NCI-H82 treated with DMSO at 0.1 percent for 48 hours (cell line): ENCODE measurements at regions not wholly inside any gene's neighbourhood (a gene's known extent, or its start where the extent isn't known, plus 50 kb on each side); places are given as distances from the start of the nearest gene placed in this dataset.

Source experiments
- DNase-seq: peaks from one replicate; lab custom pipeline; 2025; ENCODE audit not compliant: unreplicated experiment; lab: John Stamatoyannopoulos, UW

DNA sequence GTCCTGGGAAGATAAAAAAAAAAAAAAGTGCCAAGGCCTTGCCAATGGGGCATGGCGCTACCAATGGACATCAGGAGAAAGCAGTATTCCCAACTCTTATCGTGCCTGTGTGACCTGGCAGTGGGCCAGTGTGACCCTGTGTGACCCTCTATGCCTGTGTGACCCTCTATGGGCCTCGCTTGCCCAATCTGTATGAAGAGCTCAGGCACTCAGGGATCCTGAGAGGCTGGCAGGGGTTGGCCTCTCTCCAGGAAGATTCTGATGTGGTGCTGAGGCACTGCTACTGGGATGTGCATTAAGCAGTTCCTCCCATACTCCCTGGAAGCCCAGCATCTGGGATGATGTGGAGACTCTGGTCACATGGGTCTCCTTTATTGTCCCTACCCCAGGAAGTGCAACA is 179.2 kb downstream of the MACROH2A1 start:
- no peak for DNase-seq

DNA sequence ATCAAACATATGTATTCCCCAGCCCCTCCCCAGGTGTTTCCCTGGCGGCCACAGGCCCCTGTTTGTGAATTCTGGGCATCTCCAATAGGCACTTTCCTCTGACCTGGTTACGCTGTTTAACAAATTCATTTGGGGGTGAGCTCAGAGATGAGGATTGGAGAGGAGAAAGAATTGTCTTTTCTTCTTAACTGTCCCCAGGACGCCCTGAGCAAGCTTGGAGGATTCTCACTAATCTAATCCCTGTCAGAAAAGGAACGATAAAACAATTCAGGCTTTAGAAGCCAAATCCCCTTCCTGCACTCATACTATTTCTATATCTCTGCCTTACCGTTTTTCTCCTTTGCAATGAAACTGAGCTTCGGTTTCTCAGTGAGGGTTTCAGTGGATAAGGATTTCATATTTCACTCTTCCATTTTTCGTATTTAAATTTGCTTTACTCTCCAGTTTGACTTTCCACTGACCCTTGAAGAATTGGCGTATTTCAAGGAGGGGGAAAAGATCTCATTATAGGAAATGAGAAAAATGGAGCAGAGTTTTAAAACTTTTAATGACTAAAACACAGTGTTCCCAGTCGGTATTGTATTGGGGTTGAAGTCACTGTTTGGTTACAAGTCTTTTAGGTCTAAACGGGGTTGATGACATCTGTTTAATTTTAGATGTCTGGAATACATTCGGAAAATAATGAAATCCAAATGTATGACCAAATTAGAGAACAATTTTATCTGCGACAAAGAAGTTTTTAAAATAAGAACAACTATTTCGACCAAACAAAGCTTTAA is 180.1 kb downstream of the MACROH2A1 start:
- no peak for DNase-seq

DNA sequence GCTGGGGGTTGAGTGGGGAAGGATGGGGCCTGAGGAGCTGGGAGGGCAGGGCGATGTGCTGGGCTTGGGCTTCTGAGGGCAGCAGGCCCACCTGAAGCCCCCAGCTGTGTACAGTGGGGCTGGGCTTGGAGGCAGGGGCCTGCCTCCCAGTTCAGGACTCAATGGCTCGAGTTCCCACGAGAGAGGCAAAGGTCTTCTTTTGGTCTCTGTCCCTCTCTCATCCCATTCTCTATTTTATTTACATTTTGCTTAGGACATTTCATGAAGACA is 180.6 kb downstream of the MACROH2A1 start:
- no peak for DNase-seq

DNA sequence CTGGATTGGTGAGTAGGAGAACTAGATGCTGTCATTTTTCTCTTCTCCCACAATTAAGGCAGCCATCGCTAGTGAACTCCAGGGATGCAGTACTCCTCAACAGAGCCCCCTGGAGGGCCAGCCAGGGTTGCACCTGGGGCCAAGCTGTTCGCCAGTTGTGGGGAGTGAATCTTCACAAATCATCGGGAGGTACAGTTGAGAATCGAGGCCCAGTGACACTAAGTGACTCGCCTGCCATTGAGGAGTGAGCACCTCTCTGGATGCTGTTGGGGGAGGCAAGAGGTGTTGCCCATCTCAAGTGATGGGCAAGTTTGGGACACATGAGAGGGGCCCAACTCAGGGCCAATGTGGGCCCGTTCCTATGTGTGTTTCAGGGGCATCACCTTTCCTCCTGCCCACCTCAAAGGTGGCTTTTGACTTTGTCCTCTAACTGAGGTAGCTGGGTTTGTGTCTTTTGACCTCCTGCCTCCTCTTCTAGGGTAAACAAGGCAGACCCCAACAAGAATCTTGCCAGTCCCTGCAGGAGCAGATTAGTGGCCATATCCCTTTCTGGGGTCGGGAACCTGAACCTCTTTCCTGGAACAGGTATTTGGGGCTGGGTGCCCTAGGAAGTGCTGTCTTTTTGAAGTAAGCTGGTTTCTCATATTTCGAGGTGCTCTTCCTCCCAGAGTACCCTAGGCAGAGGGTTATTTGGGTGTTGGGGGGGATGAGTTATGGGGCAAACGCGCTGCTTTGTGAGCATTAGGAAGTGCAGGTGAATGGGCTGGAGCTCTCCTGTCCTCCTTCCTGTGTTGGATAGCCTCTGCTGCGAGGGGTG is 181.2 kb downstream of the MACROH2A1 start:
- no peak for DNase-seq

DNA sequence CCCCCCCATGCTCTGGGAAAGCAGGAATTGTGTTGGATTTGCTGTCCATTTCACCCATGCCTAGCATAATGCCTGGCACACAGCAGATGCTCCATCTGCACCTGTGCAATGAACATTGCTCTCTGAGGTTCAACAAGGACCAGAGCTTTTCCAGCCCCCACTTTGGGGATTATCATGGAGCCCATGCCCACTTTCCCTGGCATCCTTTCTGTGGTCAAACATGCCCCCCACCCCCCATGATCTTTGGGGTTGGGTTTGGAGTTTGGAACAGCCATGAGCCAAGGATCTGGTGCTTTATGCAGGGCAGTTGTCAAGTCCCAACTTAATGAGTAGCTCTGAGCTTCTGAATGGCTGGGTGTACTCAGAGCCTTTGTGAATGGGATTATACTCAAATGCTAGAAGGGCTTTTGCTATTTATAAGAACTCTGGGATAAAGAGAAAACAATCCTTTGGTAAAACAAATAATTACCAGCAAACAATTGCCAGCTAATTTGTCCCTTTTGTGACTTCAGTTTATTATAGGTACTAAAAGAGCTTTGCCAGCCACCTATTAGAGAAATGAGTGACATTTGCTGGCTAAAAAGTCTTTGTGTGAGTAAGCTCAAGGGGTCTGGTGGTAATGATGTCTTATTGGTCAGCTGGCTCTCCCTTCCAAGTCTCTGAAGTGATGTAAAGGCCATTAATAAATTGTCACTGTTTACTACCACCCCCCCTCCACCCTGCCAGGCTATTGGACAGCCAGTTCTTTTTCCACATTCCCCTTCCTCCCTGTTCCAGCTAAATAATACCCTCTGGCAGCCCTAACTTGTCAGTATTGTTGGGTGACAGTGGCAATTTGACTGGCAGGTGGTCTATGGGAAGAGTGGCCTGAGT is 182.3 kb downstream of the MACROH2A1 start:
- peak; percentile 10 for DNase-seq

DNA sequence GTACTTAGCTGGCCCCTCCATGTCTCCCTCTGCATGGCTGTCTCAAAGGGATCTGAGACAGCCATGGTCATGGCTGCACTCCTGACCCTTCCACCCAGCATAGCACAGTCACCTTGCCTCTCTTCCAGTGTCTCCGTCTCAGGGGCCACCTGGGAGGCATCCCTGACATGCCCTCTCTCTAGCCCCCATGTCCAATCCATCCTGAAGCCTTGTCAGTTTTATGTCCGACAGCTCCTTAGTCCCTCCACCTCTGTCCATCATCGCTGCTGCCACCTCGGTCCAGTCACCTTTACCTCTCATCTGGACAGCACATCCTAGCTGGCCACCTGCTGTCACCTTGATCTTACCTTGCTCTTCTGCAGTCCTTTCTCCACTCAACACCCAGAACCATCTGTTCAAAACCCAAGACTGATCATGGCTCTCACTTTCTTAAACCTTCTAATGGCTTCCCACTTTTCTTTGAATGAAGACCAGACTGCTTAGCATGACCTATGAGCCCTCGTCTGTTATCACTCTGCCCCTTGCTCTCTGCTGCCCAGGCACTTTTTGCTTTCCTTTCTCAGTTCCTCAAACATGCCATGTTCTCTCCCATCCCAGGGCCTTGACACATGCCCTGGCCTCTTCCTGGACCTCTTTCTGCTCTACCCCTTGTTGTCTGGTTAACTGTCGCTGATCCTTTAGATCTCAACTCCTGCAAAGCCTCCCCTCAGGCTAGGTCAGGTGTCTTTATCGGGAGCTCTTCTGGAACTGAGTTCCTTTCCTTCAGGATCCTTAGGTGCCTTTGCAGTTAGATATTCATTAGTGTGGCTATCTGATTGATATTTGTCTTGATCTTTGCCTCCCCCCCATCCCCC is 181.8 kb upstream of the PITX1 start:
- DNase-seq, result no peak

DNA sequence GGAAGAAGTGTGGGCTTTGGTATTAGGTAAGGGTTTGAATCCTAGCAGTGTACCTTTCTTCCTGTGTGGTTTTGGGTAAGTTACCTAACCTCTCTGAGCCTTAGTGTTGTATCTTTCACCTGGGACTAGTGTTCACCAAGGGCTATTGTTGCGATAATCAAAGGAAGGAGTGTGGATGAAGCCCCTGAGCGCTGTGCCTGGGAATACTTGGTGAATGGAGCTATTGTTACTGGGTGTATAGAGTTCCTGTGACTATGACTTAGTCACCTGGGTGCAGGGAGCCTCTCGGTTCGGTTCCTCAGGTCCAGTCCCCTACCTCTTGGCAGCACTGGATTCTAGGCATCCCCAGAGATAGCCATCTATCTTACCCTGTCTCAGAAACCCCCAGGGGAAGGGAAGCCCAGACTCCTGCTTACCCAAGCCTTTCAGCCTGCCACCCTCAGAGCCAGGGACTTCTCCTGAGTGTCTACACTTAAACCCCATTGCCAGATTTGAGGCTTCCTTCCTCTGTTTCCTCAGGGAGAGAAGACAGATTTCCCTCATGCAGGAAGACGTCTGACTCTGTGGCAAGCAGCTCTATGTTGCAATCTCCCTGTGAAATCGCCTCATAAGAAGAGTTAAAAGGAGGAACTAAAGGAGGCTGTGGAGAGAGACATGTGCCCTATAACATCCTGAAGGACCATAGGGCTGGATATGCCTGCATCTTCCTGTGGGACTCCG is 181.0 kb upstream of the PITX1 start:
- no peak for DNase-seq

DNA sequence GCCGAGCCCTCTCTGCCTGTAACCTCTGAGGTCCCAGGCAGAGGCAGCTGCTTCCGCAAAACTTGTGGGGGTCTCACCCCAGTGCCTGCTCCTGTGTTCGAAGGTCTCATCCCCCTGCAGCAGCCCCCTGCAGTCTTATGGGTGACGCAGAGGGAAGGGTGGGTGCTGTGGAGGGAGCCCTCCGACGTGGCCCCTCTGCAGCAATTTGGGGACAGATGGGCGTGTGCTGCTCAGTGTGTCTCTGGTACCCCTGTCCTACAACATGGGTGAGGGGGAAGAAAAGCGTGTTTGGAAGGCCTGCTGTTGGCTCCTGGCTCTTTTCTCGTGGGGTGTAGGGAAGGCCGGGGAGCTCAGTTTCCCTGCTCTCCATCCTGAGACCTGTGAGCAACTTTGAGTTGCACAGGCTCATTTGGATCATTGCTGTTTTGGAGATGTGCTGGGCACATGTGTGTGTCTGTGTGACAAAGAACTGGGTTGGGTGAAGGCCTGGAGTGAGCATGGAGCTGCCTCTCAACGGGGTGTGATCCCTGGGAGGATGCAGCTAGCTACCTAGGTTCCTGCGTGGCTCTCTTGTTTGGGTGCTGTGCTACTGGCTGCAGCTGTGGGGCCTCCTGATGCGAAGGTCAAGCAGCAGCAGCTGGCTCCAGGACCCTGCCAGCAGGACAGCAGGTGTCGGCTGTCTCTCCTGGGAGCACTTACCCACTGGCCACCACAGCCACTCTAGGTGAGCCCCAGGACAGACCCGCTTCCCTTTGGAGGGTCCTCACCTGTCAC is 179.6 kb upstream of the PITX1 start:
- no peak for DNase-seq

DNA sequence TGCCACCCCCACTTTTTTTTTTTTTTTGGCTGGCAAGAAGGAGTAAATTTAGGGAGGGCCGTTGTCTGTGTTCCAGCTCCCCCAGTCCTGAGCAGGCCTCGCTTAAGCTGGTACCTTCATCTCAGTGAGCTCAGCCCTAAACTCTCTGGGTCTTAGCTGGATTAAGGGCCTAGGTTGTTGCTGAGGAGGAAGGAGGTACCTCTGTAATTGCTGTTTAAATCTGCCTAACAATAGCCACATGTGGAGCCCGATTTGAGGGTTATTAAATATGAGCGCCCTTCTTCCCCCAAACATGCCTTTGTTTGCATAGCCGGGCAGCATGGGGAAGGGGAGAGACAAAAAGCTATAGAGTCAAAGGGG is 179.0 kb upstream of the PITX1 start:
- no peak for DNase-seq

DNA sequence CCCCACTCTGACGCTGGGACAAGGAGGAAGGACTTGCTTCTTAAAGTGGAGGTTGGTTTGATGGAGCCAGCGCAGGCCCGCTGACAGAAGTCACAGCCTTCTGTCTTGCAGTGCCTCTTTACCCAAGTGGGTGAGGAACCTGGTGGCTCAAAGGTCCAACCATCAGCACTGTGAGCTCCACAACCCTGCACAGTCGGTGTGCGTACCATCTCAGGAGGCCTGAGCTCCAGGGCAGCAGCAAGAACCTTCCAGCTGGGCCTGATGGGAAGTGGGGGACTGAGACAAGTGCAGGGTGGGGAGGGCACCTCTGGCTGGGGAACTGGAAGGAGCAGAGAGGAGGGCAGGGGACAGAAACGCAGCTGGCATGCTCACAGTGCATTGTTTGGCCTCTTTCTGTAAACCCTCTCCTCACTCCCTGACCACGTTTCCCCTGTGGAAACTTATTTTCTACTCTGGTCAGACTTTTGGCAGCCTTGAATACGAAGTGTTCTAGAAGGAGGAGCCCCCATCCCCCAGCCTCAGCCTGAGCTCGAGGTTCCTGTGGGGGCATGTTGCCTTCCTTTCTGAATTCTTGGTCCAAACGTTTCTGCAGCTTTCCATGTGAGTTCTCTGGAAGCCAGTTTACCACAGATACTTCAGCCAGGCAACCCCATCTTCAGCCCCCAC is 178.5 kb upstream of the PITX1 start:
- DNase-seq, result no peak

DNA sequence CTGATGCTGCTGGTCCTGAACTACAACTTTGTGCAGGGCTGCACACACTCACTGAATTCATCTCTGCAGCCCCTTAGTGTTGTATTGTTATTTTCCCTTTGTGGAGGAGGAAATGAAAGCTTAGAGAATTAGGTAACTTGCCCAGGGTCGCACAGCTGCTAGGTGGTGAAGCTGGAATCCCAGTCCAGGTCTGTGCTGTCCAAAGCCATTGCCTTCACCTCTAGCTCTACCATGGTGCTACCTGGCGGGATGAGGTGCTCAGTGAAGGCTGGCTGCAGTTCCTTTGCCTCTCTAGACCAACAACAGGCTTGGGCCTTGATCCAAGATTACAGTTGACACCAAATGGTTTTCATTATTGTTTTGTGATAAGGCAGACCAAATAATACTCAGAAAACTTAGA is 177.8 kb upstream of the PITX1 start:
- no peak for DNase-seq

DNA sequence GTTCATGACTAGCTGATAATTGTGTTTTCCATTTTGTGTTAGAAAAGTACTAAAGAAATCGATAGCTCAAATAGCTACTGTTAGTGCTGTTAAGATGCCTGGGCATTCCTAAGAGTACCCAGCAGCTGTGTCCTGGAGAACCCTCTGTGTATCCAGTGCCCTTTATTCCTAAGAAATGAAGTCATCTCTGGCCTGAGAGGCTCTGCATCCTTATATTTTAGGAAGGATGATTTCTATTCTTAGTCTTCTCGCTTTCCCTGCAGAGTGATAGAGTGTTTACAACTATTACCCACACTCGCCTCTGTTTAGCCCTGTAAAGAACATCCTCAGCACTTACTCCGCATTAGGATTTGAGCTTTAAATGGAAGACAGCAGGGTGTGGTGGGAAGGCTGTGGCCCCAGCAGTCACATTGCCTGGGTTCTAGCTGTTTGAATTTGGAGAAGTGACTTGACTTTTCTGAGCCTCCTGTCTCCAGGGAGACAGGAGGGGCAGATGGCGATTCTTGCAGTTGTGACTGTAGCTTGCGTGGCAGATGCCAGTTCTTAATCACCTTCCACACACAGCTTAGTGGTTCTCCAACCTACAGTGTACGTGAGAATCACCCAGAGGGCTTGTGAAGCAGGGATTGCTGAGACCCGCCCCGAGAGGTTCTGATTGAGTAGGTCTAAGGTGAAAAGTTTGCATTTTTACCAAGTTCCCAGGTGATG is 177.2 kb upstream of the PITX1 start:
- peak; percentile 78 for DNase-seq

DNA sequence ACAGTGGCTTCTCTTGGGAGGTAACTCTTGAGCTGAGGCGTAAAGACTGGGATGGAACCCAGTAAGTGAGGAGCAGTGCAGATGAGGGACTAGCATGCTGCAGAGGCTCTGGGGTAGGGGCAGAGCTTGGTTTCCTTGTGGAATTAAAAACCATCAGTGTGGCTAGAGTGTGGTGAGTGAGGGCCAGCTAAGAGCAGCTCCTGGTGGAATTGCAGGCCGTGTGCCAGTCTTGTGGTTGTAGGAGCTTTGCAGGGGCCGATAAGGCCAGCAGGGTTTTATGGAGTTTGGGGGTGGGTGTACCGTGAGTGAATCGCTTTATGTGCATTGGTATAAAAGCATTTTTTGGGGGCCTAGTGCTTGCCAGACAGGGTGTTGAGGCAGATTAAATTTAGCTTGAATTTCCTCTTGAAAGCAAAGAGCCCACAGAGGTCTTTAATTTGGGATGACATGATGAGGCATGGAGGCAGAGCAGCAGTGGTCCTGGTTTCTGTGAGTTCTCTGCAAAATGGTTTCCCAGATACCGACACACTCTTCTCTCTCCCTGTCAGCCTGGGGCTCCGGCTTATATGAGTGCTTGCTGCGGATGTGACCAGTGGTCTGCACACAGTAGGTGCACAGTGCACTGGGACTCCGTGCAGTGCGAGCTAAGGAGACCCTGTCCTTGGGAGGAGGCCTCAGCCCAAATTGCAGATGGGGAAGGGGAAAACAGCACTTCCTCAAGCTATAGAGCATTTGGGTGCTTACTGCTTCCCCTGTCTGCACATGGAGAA is 176.4 kb upstream of the PITX1 start:
- no peak for DNase-seq

DNA sequence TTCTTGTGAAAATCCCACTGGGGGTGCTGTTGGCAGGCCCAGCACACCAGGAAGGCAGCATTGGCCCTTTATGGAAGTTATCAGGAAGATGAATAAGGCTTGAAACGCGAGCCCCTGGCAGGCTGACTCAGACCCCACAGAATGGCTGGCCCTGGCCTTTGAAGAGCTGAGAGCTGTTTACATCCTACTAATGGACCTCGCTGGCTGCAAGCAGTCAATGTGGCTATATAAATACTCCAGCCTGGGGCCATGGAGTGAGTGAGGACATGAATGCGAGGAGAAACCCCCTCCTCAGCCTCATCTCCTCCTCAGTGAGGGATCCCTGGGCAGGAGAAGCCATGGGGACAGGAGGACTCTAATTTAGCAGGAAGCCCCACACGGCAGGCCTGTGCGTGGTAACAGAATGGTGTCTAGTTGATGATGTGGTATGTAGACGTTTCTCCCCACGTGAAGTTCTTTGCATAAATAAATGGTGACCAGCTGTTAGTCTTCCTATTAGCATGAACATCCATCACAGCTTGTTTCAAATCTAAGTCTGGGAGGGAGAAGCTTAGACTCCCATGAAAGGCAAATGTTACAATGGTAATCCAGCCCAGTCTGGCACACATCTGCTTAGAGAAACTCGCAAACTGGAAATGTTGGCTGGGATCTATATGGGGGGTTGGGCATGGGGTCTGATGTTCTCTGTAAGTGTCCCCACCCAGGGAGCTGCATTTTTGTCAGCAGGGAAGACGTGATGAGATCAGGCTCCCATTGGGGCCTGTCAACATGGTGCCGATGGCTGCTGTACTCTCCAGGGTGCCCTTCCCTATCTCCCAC is 175.1 kb upstream of the PITX1 start:
- DNase-seq, result peak; percentile 31

DNA sequence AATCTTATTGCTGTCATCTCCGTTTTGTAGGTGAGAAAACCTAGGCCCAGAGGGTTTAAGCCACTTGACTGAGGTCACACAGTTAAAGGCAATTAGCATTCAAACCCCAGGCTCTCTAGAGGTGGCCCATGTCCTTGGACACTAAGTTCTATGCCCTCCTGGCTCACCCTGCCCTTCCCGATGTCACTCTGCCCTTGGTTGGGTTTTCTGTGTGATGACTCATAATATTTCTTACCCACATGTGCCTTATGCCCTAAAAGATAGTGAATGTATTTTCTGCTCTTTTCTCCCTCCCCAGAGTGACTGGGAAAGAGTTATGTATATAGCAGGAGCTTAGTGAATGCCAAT is 174.5 kb upstream of the PITX1 start:
- no peak for DNase-seq

DNA sequence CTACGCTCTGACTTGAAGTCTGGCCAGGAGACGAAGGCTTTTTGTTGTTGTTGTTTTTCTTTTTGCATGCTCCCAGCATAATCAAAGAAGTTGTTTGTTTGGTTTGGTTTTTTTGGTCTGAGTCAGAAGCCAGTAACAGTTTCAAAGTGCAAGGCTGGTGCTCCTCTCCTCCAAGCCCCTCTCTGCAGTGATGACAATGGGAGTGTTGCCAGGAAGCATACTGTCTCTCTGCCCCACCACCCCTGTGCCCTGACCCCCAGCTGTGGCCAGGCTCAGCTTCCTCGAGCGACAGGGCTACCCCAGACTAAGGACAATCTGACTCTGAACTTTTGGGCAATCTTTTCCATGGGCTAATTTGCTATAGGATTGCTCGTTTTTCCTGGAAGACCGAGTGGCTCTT is 173.8 kb upstream of the PITX1 start:
- DNase-seq, result no peak

DNA sequence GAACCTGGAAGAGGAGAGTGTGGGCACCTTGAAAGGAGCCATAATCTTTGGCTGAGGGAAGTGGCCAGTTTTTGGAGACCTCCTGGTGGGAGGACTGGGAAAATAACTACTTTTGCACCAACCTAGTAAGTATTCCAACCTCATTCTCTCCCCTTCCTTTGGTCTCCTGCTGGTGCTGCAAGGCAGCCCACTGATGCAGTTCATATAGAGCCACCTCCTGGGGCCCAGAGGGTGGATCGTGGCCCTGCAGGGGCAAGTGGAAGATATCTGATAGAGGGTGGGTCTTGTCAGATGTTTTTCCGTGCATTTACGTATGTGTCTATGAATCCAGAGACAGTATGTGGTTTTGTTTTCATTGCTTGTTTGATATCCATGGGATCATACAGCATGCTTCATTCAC is 172.8 kb upstream of the PITX1 start:
- no peak for DNase-seq
